SK-N-MC (cell line): ENCODE measurements at regions not wholly inside any gene's neighbourhood (a gene's known extent, or its start where the extent isn't known, plus 50 kb on each side); places are given as distances from the start of the nearest gene placed in this dataset.

Experiments
- EZH2 ChIP-seq: fragments of 200-600 bp; sonication (generic); IDR thresholded peaks from one replicate; pipeline ENCODE4 v1.6.1; 2017; ENCODE audit warnings: antibody characterized with exemption
- POLR2AphosphoS5 ChIP-seq: IDR thresholded peaks from 2 replicates; pipeline ENCODE4 v1.6.1; 2012; ENCODE audit warnings: mild to moderate bottlenecking, low read depth, low read length, borderline replicate concordance

DNA sequence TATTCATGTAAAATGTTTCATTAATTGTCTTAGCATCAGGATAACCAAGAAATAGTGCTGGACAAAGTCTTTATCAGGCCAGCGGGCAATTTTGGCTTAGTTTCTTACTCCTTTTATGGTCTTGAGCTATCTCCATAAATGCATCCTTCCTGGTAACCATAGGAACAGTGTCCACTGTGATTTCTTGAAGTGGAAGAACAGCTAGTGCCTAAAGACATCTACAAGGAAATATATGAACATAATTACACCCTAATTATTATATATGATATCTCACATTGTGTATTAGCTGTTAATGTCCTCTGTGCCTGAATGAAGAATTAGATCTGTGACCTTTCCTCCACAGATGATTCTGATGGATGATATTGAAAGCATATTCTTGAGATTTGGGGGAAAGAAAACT is 286.7 kb upstream of the ATXN7L3B start:
- TF ChIP-seq POLR2AphosphoS5: no peak
- no peak for TF ChIP-seq EZH2
